ENCODE measurements at regions not wholly inside any gene's neighbourhood (a gene's known extent, or its start where the extent isn't known, plus 50 kb on each side); places are given as distances from the start of the nearest gene placed in this dataset.

DNA sequence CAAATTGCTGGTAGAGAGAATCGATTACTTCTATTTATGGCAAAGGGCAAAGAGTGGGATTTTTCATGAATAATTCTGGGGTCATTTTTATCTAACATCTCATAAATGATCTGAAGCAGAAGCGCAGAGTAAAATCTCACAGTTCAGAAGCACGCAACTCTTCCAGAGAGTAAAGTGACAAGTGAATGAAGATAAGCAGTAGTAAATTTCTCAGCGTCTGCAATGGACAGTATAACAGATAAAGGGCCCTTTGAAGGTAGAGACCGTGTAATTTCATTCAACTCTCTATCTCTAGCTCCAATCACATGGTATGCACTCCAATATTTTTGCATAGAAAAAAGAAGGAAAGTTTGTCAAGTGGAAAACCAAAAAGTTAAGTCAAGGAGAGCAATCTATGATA lies 521.1 kb upstream of the NECTIN3 start:
- Histone ChIP-seq H3K9me3 (ENCODE audit: low read length) (no peaks in the 10 kb centered on the region), H4K20me1 (ENCODE audit: insufficient read depth) (no peaks in the 10 kb centered on the region), H3K9ac (ENCODE audit: low read length) (no peak overlapping the region), H3K27ac (ENCODE audit: low read length) (no peak overlapping the region), H3K4me3 (ENCODE audit: low read length) (no peak overlapping the region), H2AFZ (ENCODE audit: low read depth, low read length) (no peak overlapping the region), H3K27me3 (ENCODE audit: insufficient read depth, low read depth, low read length) (no peaks in the 10 kb centered on the region), H3K36me3 (ENCODE audit: insufficient read depth, low read length) (no peaks in the 10 kb centered on the region), H3K4me2 (ENCODE audit: low read length) (no peak overlapping the region), H3K79me2 (replicated peaks; ENCODE audit: insufficient read depth, low read length) (no peaks in the 10 kb centered on the region), H3F3A (ENCODE audit: insufficient read depth, low read length, poor library complexity, severe bottlenecking) (no peaks in the 10 kb centered on the region), H3K9me2 (ENCODE audit: insufficient read depth, low read length) (no peaks in the 10 kb centered on the region)
- no peak for TF ChIP-seq TAF1 (IDR thresholded peaks at IDR 0.05; ENCODE audit: low read depth)
- no peak for TF ChIP-seq RAD21 (conservative IDR thresholded peaks at IDR 0.05)
- TF ChIP-seq MXI1 (conservative IDR thresholded peaks at IDR 0.05; ENCODE audit: poor library complexity, severe bottlenecking): no peak
- TF ChIP-seq SMC3 (conservative IDR thresholded peaks at IDR 0.05; ENCODE audit: poor library complexity): no peak
- TF ChIP-seq, protein P1, sequence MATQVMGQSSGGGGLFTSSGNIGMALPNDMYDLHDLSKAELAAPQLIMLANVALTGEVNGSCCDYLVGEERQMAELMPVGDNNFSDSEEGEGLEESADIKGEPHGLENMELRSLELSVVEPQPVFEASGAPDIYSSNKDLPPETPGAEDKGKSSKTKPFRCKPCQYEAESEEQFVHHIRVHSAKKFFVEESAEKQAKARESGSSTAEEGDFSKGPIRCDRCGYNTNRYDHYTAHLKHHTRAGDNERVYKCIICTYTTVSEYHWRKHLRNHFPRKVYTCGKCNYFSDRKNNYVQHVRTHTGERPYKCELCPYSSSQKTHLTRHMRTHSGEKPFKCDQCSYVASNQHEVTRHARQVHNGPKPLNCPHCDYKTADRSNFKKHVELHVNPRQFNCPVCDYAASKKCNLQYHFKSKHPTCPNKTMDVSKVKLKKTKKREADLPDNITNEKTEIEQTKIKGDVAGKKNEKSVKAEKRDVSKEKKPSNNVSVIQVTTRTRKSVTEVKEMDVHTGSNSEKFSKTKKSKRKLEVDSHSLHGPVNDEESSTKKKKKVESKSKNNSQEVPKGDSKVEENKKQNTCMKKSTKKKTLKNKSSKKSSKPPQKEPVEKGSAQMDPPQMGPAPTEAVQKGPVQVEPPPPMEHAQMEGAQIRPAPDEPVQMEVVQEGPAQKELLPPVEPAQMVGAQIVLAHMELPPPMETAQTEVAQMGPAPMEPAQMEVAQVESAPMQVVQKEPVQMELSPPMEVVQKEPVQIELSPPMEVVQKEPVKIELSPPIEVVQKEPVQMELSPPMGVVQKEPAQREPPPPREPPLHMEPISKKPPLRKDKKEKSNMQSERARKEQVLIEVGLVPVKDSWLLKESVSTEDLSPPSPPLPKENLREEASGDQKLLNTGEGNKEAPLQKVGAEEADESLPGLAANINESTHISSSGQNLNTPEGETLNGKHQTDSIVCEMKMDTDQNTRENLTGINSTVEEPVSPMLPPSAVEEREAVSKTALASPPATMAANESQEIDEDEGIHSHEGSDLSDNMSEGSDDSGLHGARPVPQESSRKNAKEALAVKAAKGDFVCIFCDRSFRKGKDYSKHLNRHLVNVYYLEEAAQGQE (IDR thresholded peaks at IDR 0.05; ENCODE audit: borderline replicate concordance): no peak
- no peak for TF ChIP-seq POLR2AphosphoS5 (IDR thresholded peaks at IDR 0.05)
- TF ChIP-seq, protein P2, sequence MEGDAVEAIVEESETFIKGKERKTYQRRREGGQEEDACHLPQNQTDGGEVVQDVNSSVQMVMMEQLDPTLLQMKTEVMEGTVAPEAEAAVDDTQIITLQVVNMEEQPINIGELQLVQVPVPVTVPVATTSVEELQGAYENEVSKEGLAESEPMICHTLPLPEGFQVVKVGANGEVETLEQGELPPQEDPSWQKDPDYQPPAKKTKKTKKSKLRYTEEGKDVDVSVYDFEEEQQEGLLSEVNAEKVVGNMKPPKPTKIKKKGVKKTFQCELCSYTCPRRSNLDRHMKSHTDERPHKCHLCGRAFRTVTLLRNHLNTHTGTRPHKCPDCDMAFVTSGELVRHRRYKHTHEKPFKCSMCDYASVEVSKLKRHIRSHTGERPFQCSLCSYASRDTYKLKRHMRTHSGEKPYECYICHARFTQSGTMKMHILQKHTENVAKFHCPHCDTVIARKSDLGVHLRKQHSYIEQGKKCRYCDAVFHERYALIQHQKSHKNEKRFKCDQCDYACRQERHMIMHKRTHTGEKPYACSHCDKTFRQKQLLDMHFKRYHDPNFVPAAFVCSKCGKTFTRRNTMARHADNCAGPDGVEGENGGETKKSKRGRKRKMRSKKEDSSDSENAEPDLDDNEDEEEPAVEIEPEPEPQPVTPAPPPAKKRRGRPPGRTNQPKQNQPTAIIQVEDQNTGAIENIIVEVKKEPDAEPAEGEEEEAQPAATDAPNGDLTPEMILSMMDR (IDR thresholded peaks at IDR 0.05; ENCODE audit: poor library complexity, severe bottlenecking): no peak
- TF ChIP-seq EZH2 (IDR thresholded peaks at IDR 0.05; ENCODE audit: borderline replicate concordance, insufficient read depth, low read length, poor library complexity, severe bottlenecking): no peak
- no peak for TF ChIP-seq EP300 (conservative IDR thresholded peaks at IDR 0.05; ENCODE audit: poor library complexity, severe bottlenecking)

DNA sequence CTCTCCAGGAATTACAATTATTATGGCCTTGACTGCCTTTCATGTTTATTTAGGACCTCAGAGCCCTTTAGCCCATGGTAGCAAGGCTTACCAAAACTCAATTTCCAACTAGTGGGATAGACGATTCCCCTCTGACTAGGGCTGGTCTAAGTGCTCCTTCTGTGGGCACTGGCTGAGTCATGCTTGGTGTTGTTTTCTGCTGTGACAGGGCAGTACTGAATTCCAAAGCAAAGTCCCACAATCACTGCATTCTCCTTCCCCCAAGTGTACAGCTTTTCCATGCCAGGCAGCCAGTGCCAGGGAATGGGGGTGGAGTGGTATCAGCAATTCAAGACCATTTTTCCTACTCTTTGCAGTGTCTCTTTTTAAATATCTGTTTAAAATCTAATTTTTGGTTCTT lies 509.0 kb upstream of the NECTIN3 start:
- no peaks in the 10 kb centered on the region for H3K9me3 ChIP-seq (ENCODE audit: low read length)
- H3K9me2 ChIP-seq (ENCODE audit: insufficient read depth, low read length): no peaks in the 10 kb centered on the region
- no peak overlapping the region for H2AFZ ChIP-seq (ENCODE audit: low read depth, low read length)
- no peak overlapping the region for H3K4me2 ChIP-seq (ENCODE audit: low read length)
- no peaks in the 10 kb centered on the region for H4K20me1 ChIP-seq (ENCODE audit: insufficient read depth)
- no peaks in the 10 kb centered on the region for H3K36me3 ChIP-seq (ENCODE audit: insufficient read depth, low read length)
- no peaks in the 10 kb centered on the region for H3K79me2 ChIP-seq (replicated peaks; ENCODE audit: insufficient read depth, low read length)
- no peak overlapping the region for H3K4me3 ChIP-seq (ENCODE audit: low read length)
- no peaks in the 10 kb centered on the region for H3K27me3 ChIP-seq (ENCODE audit: insufficient read depth, low read depth, low read length)
- TF ChIP-seq, protein P2 (IDR thresholded peaks at IDR 0.05; ENCODE audit: poor library complexity, severe bottlenecking): no peak
- TF ChIP-seq EP300 (conservative IDR thresholded peaks at IDR 0.05; ENCODE audit: poor library complexity, severe bottlenecking) (no peak), TAF1 (IDR thresholded peaks at IDR 0.05; ENCODE audit: low read depth) (no peak), EZH2 (IDR thresholded peaks at IDR 0.05; ENCODE audit: borderline replicate concordance, insufficient read depth, low read length, poor library complexity, severe bottlenecking) (no peak), SMC3 (conservative IDR thresholded peaks at IDR 0.05; ENCODE audit: poor library complexity) (no peak), MXI1 (conservative IDR thresholded peaks at IDR 0.05; ENCODE audit: poor library complexity, severe bottlenecking) (no peak), RAD21 (conservative IDR thresholded peaks at IDR 0.05) (no peak), POLR2AphosphoS5 (IDR thresholded peaks at IDR 0.05) (no peak)
- TF ChIP-seq, protein P1 (IDR thresholded peaks at IDR 0.05; ENCODE audit: borderline replicate concordance): no peak
- no peak overlapping the region for H3K9ac ChIP-seq (ENCODE audit: low read length)
- H3K27ac ChIP-seq (ENCODE audit: low read length): no peak overlapping the region
- no peaks in the 10 kb centered on the region for H3F3A ChIP-seq (ENCODE audit: insufficient read depth, low read length, poor library complexity, severe bottlenecking)
